ENCODE measurements at regions not wholly inside any gene's neighbourhood (a gene's known extent, or its start where the extent isn't known, plus 50 kb on each side); places are given as distances from the start of the nearest gene placed in this dataset.

- TF ChIP-seq CTCF (IDR thresholded peaks at IDR 0.05) (no peak), POLR2A (IDR thresholded peaks at IDR 0.05) (no peak), POLR2AphosphoS5 (IDR thresholded peaks at IDR 0.05; ENCODE audit: insufficient read depth in 1 of 2, low read depth in 1 of 2) (no peak)
These were observed 393.0 kb upstream of the PLXNA2 start for GRCh38 chr1:208637181-208637580.
